Amniotic epithelial cell (primary cell): ENCODE measurements at regions not wholly inside any gene's neighbourhood (a gene's known extent, or its start where the extent isn't known, plus 50 kb on each side); places are given as distances from the start of the nearest gene placed in this dataset.
"Not testable (repeated sequence)": the region's sequence is repeated elsewhere in the genome, so short reads cannot be mapped to it uniquely, and the experiment has no call there.

Experiments used
- DNase-seq: peaks from one replicate; pipeline ENCODE4 v3.0.0-alpha.2; 2010; ENCODE audit warnings: low read depth

DNA sequence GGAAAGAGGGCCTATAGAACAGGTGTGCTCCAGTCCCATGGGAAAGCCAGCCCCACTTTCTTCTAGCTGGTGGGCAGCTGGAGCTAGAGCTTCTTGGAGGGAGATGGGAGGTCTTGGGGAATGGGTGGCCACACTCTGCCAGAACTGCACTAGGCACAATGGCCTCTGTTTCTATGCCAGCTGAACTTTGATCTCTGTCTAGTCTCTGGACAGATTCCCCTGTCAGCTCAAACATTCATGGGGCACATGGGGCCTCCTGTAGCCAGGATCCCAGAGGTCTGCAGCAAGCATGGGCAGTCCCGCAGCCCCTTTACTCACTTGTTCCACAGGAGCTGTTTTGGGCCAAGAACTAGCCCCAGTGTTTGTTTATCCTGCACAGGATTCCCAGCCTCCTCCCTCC is 591.3 kb upstream of the HS3ST5 start:
- DNase-seq = no peak

DNA sequence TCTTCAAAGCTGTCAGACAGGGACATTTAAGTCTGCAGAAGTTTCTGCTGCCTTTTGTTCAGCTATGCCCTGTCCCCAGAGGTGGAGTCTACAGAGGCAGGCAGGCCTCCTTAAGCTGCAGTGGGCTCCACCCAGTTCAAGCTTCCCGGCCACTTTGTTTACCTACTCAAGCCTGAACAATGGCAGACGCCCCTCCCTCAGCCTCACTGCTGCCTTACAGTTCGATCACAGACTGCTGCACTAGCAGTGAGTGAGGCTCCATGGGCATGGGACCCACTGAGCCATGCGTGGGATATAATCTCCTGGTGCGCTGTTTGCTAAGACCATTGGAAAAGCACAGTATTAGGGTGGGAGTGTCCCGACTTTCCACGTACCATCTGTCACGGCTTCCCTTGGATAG is 585.9 kb upstream of the HS3ST5 start:
- DNase-seq = not testable (repeated sequence)

DNA sequence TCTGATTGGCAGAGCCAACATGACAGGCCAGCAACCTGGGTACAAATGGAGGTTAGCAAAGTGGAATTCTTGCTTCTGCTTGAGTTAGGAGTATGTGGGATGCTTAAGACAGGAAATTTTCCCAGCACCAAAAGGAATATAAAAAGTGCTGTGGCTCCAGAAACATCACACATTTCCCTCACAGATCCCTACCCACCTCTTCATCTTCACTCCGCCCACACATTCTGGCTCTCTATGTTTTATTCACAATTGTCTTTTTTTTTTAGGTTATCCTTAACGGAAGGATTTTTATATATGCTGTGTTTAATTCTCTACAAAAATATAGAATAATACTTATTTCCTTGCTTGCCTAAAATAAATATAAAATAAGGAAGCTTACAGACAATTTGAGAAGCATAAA is 563.3 kb upstream of the HS3ST5 start:
- DNase-seq = no peak

DNA sequence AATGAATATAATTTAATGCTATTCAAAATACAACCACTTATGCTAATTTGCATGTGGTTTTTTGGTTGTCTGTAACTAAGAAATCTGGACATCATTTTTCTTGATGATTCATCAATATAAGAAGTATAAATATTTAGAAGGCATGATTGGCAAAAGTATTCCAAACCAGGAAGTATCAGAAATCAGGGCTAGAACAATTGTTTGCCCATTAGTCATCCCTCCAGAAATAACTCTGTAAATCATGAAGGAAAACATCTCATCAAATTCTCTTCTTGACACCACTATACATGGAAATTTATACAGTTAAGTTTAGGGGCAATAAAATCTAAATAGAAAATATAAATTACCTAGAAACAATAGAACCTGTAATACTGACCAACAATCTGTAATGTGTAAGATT is 554.7 kb upstream of the HS3ST5 start:
- no peak for DNase-seq

DNA sequence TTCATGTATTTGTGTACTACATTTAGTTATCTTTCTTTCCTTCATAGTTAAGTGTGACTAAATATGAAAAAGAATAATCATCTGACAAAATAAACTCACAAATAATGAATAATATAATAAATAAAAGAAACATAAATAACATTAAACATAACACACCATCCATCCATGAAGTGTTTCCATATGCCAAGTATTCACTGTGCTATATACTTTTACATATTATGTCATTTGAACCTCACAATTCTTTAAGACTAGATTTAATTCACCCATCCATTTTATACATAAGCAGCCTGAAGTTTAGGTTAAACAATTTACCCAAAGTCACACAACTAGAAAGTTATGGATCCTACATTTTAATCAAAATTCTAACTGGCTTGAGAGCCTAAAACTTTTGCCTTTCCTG is 549.4 kb upstream of the HS3ST5 start:
- DNase-seq = no peak

DNA sequence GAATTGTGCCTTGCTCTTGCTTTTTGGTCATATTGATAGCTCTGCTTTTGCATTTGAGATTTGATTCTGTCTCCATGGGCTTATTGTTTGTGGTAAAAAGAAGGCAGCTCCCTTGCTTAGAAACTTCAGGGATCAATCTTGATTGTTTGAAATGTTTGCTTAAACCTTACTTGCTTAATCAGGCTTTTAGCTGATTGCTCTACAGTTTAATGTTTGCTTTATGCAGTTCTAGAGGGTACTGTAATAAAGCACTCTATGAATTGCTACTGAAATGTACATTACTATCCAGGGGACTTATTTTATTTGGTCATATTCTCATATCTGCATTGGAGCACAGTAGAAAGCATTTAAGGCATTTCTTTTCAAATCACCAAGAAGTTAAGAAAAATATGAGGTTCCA is 545.4 kb upstream of the HS3ST5 start:
- DNase-seq = no peak

DNA sequence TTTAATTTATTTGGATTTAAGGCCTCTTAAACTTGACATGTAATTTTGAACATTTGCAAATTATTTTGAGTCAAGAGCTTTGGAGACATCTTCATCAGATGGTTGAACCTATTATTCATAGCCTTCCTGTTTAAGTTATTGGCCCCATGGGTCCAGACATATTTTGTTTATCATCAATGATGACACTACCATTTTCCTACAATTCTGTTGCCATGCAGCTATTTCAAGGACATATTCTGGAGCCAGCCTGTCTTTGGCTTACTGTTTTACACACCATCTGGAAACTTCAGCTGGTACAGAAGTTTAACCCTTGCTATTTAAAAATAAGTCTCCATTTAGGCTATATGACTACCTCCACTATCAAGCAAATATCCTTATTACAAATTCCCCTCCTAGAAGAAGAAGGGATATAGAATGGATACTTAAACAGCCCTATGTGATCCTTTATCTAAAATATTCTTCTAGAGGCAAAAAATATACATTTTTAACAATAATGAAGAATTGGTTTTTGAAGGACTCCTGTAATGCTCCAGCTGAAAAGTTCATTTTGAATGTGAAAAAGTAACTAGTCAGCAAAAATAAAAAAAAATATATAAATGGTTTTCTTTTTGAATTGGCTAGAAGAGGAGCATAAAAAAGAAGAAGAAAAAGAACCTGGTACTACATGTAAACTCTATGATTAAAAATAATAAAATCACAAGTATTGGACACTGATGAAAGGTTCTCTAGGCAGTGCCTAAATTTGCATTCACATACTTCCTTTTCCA is 544.0 kb upstream of the HS3ST5 start:
- no peak for DNase-seq

DNA sequence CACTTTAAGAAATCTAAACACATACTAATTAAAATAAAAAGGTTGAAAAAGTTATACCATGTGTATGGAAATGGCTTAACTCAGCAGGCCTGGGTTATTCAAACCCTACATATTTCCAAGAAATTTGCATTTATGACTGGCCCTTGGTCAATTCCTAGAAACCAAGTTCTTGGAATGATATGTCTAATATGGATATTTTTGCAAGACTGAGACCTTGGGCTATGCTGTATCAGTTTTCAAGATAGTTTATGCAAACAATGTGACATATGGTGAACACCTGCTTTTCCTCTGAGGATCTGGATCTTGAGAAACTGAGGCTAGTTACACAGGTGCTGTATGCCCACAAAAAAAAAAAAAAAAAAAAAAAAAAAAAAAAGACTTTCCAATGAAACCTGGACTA is 536.9 kb upstream of the HS3ST5 start:
- no peak for DNase-seq

DNA sequence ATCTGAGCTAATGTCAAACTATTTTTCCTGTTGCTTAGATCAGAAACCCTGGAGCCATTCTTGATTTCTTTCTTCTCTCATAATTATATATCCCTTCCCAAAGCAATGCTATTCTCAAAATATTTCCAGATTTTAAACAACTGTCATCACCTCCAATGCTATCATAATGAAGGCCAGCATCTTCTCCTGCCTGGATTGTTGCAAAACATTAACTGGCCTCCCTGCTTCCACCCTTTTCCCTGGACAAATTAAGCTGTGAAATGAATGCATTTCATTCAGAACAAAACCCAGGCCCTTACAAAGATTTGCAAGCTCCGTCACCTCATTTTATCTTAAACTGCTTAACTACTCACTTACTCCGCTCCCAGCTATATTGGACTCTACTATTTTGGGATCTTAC is 535.3 kb upstream of the HS3ST5 start:
- DNase-seq = no peak

DNA sequence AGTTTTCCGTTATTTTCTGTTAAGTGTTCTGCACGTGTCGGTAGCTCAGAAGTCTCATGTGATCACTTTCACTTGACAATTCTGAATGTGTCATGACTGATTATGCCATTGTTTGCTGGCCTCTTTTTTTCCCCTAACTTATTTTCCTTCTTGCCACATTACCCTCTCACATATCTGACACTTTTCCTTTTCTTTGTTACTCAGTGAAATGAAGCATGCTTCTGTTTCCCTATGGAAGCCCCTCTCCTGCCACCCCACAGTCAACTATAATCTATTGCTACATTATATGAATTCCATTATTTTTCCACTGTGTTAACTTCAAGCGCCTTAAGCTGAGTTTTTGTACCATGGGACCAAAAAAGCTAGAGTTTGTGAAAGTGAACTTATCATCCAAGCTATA is 531.6 kb upstream of the HS3ST5 start:
- no peak for DNase-seq

DNA sequence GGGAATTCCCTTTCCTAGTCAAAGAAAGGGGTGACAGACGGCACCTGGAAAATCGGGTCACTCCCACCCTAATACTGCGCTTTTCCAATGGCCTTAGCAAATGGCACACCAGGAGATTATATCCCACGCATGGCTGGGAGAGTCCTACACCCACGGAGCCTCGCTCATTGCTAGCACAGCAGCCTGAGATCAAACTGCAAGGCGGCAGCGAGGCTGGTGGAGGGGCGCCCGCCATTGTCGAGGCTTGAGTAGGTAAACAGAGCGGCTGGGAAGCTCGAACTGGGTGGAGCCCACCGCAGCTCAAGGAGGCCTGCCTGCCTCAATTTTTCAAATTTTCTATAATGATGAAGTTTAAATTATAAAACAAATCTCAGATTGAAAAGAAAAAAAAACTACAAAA is 522.7 kb upstream of the HS3ST5 start:
- not testable (repeated sequence) for DNase-seq

DNA sequence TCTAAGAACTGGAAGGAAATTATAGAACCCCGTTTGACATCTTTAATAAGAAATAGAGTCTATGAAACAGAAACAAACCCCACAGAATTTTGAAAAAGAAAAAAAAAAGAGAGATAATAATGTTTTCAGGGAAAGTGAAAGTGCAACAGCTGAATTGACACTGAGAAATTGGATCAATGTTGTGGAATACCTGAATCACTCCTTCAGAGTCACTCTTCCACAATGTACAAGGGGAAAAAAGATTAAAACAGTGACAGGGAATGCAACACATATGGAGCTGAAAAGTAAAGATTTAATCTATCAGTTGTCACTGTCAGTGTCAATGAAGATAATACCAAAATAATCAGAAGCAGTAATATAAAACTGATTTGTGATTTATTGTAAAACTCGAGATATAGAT is 520.8 kb upstream of the HS3ST5 start:
- DNase-seq = no peak

DNA sequence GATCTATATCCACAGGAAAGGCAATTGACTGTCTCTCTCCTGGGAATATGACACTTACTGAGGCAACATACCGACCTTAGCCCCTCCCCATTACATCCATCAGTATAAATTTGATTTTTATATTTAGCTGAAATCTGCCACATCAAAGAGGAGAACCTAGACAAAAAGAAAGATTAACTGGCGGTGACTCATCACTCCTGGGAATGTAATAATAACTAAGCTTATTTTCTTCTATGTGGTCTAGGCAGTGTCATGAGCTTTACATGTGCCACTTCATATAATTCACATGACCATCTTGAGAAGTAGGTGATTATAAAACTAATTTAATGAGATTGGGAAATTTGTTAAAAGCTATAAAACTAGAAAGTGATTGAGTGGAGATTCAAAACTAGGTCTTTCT is 520.0 kb upstream of the HS3ST5 start:
- no peak for DNase-seq

DNA sequence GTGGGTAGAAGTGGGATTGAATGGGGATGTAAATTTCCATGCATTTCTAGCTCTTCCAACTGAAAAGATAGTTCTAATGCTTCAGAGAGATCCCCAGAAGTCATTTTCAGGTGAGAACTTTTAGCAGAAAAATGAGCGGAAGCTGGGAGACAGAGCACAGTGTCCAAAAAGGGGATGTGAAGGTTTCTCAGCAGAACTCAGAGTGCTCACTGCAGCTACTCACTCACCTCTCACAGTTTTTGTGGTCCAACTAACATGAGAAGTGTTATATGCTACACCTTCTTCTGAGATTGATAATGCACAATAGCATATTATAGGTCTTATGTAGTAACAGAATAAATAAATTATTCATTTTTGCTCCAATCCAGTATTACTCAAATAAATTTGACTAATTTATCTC is 519.2 kb upstream of the HS3ST5 start:
- no peak for DNase-seq

DNA sequence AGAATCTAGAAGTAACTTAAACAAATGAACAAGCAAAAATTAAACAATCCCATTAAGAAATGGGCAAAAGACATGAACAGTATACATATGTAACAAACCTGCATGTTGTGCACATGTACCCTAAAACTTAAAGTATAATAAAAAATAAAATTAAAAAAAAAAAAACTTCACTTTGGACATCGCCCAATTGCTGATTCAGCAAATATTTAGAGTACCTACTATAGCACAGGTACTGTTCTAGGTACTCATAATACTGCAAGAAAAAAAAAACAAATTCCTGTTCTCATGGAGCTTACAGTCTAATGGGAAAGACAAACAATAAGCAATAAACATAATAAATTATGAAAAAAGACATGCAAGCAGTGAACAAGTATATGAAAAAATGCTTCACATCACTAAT is 501.5 kb upstream of the HS3ST5 start:
- no peak for DNase-seq

DNA sequence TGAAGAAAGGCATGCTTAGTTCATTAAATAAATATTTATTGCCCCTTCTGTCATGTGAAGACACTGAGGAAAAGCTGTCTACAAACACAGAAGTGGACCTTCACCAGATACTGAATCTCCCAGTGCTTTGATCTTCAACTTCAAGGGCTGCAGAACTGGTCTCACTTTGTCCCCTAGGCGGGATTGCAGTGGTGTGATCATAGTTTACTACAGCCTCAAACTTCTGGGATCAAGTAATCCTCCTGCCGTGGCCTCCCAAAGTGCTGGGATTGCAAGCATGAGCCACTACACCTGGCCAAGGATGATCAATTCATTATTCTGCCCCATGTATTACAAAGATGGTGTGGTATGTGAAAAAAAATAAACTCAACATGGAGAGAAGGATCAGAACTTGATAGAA is 496.2 kb upstream of the HS3ST5 start:
- no peak for DNase-seq

DNA sequence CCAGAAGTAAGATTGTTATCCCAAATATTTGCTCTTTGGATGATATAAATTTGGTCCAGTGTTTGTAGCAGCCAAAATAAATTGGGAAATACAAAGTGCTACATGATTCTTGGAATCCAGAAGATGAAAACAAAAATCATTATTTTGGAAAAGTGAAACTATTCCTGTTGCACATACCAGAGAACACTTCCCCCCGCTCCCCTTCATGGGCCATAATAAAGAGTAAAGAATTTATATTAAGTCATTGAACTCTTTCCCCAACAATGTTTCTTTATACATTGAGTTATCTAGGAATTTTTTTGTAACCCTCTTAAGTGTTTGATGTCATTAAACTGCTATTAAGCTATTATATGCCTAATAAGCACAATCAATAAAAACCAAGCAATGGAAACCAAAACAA is 490.4 kb upstream of the HS3ST5 start:
- no peak for DNase-seq

DNA sequence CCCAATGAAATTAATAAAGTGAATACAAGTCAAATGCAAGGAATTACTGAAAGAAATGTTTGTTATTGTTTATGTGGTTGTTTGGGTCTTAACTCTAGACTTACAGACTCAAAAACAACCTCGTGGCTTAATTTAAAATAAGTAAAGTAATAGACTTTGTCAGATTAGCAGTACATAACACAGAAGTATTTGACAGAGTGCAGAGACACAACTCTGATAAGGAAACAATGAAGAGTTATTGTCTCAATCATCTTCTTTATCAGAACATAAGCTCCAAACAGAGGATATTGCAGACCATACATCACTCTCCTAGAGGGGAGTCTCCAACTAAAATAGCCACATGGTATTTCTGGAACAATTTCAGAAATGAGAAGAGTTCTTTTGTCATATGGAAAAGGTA is 487.7 kb upstream of the HS3ST5 start:
- no peak for DNase-seq

DNA sequence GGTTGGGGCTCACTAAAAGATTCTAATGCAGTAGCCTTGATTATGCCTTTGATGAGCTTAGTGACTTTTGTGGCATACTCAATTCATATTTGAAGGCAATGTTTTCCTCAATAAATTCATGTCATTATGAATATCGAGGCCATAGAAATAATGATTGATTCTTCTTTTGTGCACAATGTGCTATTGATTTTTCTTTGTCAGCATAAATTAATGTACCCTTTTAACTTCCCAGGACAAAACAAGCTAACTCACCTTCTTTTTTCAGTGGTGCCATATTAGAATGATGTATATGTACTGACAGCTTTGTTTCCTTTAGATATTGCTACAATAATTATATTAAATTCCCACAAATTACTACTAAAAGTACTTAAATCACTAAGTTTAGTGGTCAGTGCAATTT is 484.3 kb upstream of the HS3ST5 start:
- DNase-seq = no peak

DNA sequence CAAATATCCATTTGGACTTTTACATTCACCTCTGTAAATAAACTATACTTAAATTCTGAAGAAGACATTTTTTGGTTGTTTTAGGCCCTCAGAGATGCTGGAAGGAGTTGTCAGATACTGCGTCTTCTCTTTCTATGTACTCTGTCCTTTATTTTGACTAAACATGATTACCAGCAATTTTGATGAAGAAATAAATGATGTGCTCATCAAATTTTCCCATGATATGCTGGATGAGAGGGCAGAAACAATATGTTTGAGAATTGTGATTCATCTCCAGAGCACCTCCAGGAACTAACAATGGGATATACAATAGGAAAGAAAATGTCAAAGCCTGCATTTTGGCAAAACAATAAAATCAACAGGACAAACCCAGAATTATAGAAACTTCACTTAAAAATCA is 481.6 kb upstream of the HS3ST5 start:
- no peak for DNase-seq

DNA sequence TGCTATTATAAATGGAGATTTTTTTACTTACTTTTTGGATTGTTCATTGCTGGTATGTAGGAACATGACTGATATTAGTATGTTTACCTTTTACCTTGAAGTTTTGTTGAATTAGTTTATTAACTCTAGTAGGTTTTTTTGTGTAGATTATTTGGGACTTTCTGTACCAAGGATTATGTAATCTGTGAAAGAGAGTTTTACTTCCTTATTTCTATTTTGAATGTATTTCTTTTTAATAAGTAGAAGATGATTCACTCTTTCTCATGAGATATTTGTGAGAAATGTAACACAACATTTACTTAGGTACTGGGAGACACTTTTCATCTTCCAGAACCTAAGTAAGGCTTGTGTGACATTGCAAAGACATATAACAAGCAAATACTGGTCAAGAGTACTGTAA is 473.9 kb upstream of the HS3ST5 start:
- no peak for DNase-seq

DNA sequence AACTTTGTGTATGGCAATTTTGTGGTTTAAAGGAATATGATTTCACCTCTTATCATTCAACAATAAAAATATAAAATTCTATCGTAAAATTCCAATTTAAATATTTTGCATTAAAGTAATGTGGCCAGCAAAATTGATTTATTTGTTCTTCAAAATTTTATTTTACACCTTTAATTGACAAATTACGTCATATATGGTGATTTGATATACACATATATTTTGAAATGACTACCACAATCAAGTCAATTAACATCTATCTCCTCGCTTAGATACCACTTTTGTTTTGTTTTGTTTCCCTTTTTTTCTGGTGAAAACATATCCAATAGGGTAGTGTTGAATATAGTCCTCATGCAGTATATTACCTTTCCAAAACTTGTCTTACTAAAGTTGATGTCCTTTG is 467.6 kb upstream of the HS3ST5 start:
- DNase-seq = no peak

DNA sequence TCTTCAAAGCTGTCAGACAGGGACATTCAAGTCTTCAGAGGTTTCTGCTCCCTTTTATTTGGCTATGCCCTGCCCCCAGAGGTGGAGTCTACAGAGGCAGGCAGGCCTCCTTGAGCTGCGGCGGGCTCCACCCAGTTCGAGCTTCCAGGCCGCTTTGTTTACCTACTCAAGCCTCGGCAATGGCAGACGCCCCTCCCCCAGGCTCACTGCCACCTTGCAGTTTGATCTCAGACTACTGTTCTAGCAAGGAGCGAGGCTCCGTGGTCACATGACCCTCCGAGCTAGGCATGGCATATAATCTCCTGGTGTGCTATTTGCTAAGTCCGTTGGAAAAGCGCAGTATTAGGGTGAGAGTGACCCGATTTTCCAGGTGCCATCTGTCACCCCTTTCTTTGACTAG is 462.6 kb upstream of the HS3ST5 start:
- not testable (repeated sequence) for DNase-seq

DNA sequence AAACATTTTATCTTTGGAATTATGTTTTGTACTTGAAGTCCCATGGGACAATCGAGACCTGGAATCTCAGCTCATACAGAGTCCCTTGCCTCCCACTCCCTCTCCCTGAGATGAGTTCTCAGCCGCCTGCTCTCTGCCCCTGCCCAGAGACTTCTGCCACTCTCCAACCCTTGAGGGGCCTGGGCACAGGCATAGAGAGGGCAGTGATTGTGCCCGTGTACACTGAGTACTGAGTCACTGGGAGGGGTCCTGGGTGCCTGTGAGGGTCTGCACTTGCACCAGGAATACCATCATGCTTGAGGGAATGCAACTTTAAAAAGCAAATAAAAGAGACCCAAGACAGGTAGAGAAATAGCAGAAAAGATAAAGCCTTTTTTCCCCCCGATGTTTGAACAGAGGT is 453.8 kb upstream of the HS3ST5 start:
- DNase-seq = no peak

DNA sequence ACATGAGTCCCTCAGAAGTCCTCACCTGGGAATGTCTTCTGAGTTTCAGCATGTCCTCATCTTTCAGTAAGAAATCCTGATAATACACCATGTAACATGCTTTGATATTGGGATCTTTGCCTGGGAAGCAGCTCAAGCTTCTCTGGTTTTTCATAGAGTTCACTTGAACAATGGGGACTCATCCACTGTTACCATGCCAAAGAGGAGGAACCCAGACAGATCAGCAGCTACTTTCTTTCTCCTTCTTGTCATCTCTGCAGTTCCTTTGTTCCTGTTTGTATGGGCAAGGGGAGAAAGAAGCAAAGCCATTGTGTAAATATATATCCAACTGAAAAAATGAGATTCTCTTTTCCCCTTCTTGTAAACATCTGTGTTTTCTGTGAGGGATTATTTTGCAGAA is 450.6 kb upstream of the HS3ST5 start:
- DNase-seq = no peak
